GM12878 (cell line): ENCODE measurements at regions not wholly inside any gene's neighbourhood (a gene's known extent, or its start where the extent isn't known, plus 50 kb on each side); places are given as distances from the start of the nearest gene placed in this dataset.

Experiments used
- ATAC-seq: fragments of 200-7000 bp; cut with Tn5 transposase; 3 replicates; pipeline ENCODE4 v1.9.1; 2020; ENCODE audit warnings: mild to moderate bottlenecking, moderate library complexity
- BruUV-seq: library from RNA; stranded (reverse); fragments of 400-500 nt; replicated peaks from 2 replicates; lab custom pipeline; 2021; lab: Mats Ljungman, UMichigan
- CTCF ChIA-PET: fragments of 300-600 bp; sonication (Branson Sonifier 250); formaldehyde crosslinking; extraction: SDS; loops from one replicate; lab custom pipeline; 2021; ENCODE audit warnings: inconsistent platforms; lab: Yijun Ruan, JAX
- POLR2A ChIA-PET: fragments of 350-600 bp; formaldehyde crosslinking; extraction: SDS; loops from one replicate; lab custom pipeline; 2021; ENCODE audit warnings: inconsistent platforms; lab: Charles Lee
- RAD21 ChIA-PET: fragments of 300-600 bp; sonication (Branson Sonifier 250); formaldehyde crosslinking; loops from one replicate; lab custom pipeline; 2023; ENCODE audit warnings: antibody characterized with exemption; ENCODE audit not compliant: unreplicated experiment; lab: Charles Lee
- SMC1A ChIA-PET: fragments of 300-600 bp; sonication (Branson Sonifier 250); formaldehyde crosslinking; loops from one replicate; lab custom pipeline; 2023; ENCODE audit not compliant: unreplicated experiment, uncharacterized antibody; lab: Charles Lee
- DNase-seq: peaks from one replicate; pipeline ENCODE4 v3.0.0-alpha.2; 2011; ENCODE audit warnings: low read depth, low spot score
- FAIRE-seq: peaks from 3 replicates; lab custom pipeline; 2011; peaks lifted over from hg19 to GRCh38; lab: Jason Lieb, UNC
- H2AFZ ChIP-seq: 2 replicates; pipeline ENCODE4 v1.6.0; 2011; ENCODE audit warnings: low read depth, low read length, control low read depth; ENCODE audit not compliant: control insufficient read depth
- H3K27ac ChIP-seq: 2 replicates; pipeline ENCODE4 v1.5.1; 2011; ENCODE audit warnings: control low read depth; ENCODE audit not compliant: control insufficient read depth, insufficient read depth
- H3K27me3 ChIP-seq, 2 experiments: replicated peaks in 1 of 2; 2 replicates each; pipeline versions ENCODE4 v1.6.0 to v1.6.1; 2011; ENCODE audit warnings: low read length in 1 of 2; ENCODE audit not compliant: control insufficient read depth in 2 of 2, insufficient read depth in 2 of 2
- H3K36me3 ChIP-seq, 2 experiments: 2 replicates each; pipeline ENCODE4 v1.5.1; 2011; ENCODE audit warnings: low read length in 1 of 2; ENCODE audit not compliant: control insufficient read depth in 2 of 2, insufficient read depth in 2 of 2
- H3K4me1 ChIP-seq: 2 replicates; pipeline ENCODE4 v1.6.1; 2011; ENCODE audit warnings: mild to moderate bottlenecking, low read length, moderate library complexity, mixed read lengths; ENCODE audit not compliant: control insufficient read depth, insufficient read depth
- H3K4me2 ChIP-seq: 2 replicates; pipeline ENCODE4 v1.6.0; 2011; ENCODE audit warnings: control low read depth; ENCODE audit not compliant: control insufficient read depth, insufficient read depth
- H3K4me3 ChIP-seq: fragments of 200-600 bp; sonication (generic); 2 replicates; pipeline ENCODE4 v1.5.1; 2016
- H3K79me2 ChIP-seq: 2 replicates; pipeline ENCODE4 v1.6.0; 2011; ENCODE audit warnings: low read length; ENCODE audit not compliant: control insufficient read depth, insufficient read depth
- H3K9ac ChIP-seq: 2 replicates; pipeline ENCODE4 v1.8.0; 2011; ENCODE audit warnings: low read length, control low read depth, mixed read lengths; ENCODE audit not compliant: control insufficient read depth, insufficient read depth
- H3K9me3 ChIP-seq: replicated peaks from 3 replicates; pipeline ENCODE4 v1.5.1; 2011; ENCODE audit warnings: mild to moderate bottlenecking, low read length; ENCODE audit not compliant: control insufficient read depth, insufficient read depth
- H4K20me1 ChIP-seq: 2 replicates; pipeline ENCODE4 v1.6.0; 2011; ENCODE audit not compliant: control insufficient read depth, insufficient read depth
- ATF7 ChIP-seq: fragments of 450-650 bp; IDR thresholded peaks from 2 replicates; pipeline ENCODE4 v1.6.1; 2016; ENCODE audit warnings: low read depth, mild to moderate bottlenecking
- BCL11A ChIP-seq: IDR thresholded peaks from 2 replicates; pipeline ENCODE4 v1.6.1; 2011; ENCODE audit warnings: low read depth, low read length
- CTCF ChIP-seq, 3 experiments: IDR thresholded peaks in 2 of 3; conservative IDR thresholded peaks in 1 of 3; 2 replicates each; pipeline ENCODE4 v1.5.1; 2011; ENCODE audit warnings: low read depth in 3 of 3, low read length in 3 of 3, mild to moderate bottlenecking in 3 of 3, control low read depth in 2 of 3, moderate library complexity in 2 of 3, inconsistent platforms in 1 of 3, mixed read lengths in 1 of 3; ENCODE audit not compliant: control insufficient read depth in 2 of 3, insufficient read depth in 1 of 3; ENCODE audit errors: extremely low read depth in 1 of 3
- ETV6 ChIP-seq, 2 experiments: fragments of 450-650 bp in 1 of 2; IDR thresholded peaks in 1 of 2; conservative IDR thresholded peaks in 1 of 2; 2 replicates each; pipeline ENCODE4 v1.6.1; 2014; ENCODE audit warnings: antibody characterized with exemption in 1 of 2, borderline replicate concordance in 1 of 2, low read depth in 1 of 2, mild to moderate bottlenecking in 1 of 2, moderate library complexity in 1 of 2
- FOXK2 ChIP-seq: fragments of 450-650 bp; IDR thresholded peaks from 2 replicates; pipeline ENCODE4 v1.6.1; 2017; ENCODE audit warnings: mild to moderate bottlenecking, moderate library complexity
- HDAC2 ChIP-seq: fragments of 200-600 bp; sonication (generic); IDR thresholded peaks from 2 replicates; pipeline ENCODE4 v1.6.1; 2017
- KLF5 ChIP-seq: fragments of 450-650 bp; IDR thresholded peaks from 2 replicates; pipeline ENCODE4 v1.6.1; 2014; ENCODE audit warnings: mild to moderate bottlenecking; ENCODE audit not compliant: partially characterized antibody
- MEF2B ChIP-seq: fragments of 450-650 bp; IDR thresholded peaks from 2 replicates; pipeline ENCODE4 v1.6.1; 2018; ENCODE audit warnings: mild to moderate bottlenecking, moderate library complexity; ENCODE audit not compliant: partially characterized antibody, poor library complexity, severe bottlenecking
- MYC ChIP-seq: IDR thresholded peaks from 2 replicates; pipeline ENCODE4 v1.6.1; 2011; ENCODE audit warnings: mild to moderate bottlenecking, low read length, moderate library complexity, inconsistent platforms; ENCODE audit not compliant: insufficient read depth, insufficient replicate concordance, insufficient read length, severe bottlenecking
- NFYA ChIP-seq: IDR thresholded peaks from 2 replicates; pipeline ENCODE4 v1.6.1; 2011; ENCODE audit warnings: low read depth, mild to moderate bottlenecking, low read length, improper control_type of control experiment, borderline replicate concordance
- PAX8 ChIP-seq: fragments of 450-650 bp; IDR thresholded peaks from 2 replicates; pipeline ENCODE4 v1.6.1; 2017; ENCODE audit warnings: mild to moderate bottlenecking, moderate library complexity
- POLR2AphosphoS2 ChIP-seq: IDR thresholded peaks from 2 replicates; pipeline ENCODE4 v1.6.1; 2011; ENCODE audit warnings: low read depth, mild to moderate bottlenecking, low read length, improper control_type of control experiment, moderate library complexity
- PRDM15 ChIP-seq: fragments of 450-650 bp; formaldehyde crosslinking; IDR thresholded peaks from 2 replicates; pipeline ENCODE4 v1.4.0; 2020; ENCODE audit warnings: mild to moderate bottlenecking, moderate library complexity
- RB1 ChIP-seq: fragments of 450-650 bp; formaldehyde crosslinking; IDR thresholded peaks from 2 replicates; pipeline ENCODE4 v1.6.1; 2017; ENCODE audit warnings: mild to moderate bottlenecking, borderline replicate concordance
- SP1 ChIP-seq: IDR thresholded peaks from one replicate; pipeline ENCODE4 v1.6.1; 2011; ENCODE audit warnings: low read depth, low read length
- TBL1XR1 ChIP-seq: IDR thresholded peaks from 2 replicates; pipeline ENCODE4 v1.6.1; 2012; ENCODE audit warnings: low read depth, low read length, improper control_type of control experiment
- ZNF687 ChIP-seq: fragments of 450-650 bp; IDR thresholded peaks from 2 replicates; pipeline ENCODE4 v1.6.1; 2017; ENCODE audit warnings: mild to moderate bottlenecking, moderate library complexity
- WGBS: methylation state at CpG from one replicate; pipeline ENCODE4 v1.1.6; 2016; ENCODE audit warnings: low lambda C conversion rate; ENCODE audit not compliant: insufficient replicate concordance, insufficient coverage; ENCODE audit errors: missing lambda C conversion rate; 5-methylcytosine and 5-hydroxymethylcytosine counted together
- in situ Hi-C: fragments of 300-500 bp; cut with MboI; formaldehyde crosslinking; loops from 9 replicates; pipeline ENCODE4 v1.14.3; 2018; ENCODE audit warnings: mixed read lengths
- intact Hi-C: fragments of 100-400 bp; cut with micrococcal nuclease; formaldehyde crosslinking; loops from one replicate; pipeline ENCODE4 v1.14.2; 2022; ENCODE audit not compliant: unreplicated experiment

- H3K4me1 ChIP-seq: no peaks in the 10 kb centered on the region
- ChIA-PET SMC1A (no interaction called here), CTCF (no interaction called here), POLR2A (no interaction called here), RAD21 (no interaction called here)
- in situ Hi-C loops: no loop called here
- FAIRE-seq: no peak
- H3K27ac ChIP-seq: no peak overlapping the region
- no peaks in the 10 kb centered on the region for H4K20me1 ChIP-seq
- H3K36me3 ChIP-seq: no peaks in the 10 kb centered on the region
- no peak for ATAC-seq
- H3K4me3 ChIP-seq: no peak overlapping the region
- WGBS: 43% methylated on average over 2 of the region's 2 CpGs
- BruUV-seq: no TSS peak
- H3K4me2 ChIP-seq: no peak overlapping the region
- H3K9ac ChIP-seq: no peak overlapping the region
- H3K27me3 ChIP-seq: no peaks in the 10 kb centered on the region
- H3K9me3 ChIP-seq: no peaks in the 10 kb centered on the region
- intact Hi-C loops: no loop called here
- no peak overlapping the region for H2AFZ ChIP-seq
- H3K79me2 ChIP-seq: no peaks in the 10 kb centered on the region
- DNase-seq: no peak
- TF ChIP-seq KLF5: no peak
- no peak for TF ChIP-seq BCL11A
- no peak for TF ChIP-seq NFYA
- TF ChIP-seq SP1: no peak
- TF ChIP-seq ETV6 (conservative IDR thresholded peaks at IDR 0.05 in 1 of 2, IDR thresholded peaks at IDR 0.05 in 1 of 2; ENCODE audit: borderline replicate concordance in 1 of 2, low read depth in 1 of 2): no peak
- no peak for TF ChIP-seq HDAC2
- no peak for TF ChIP-seq FOXK2
- no peak for TF ChIP-seq CTCF (IDR thresholded peaks at IDR 0.05 in 2 of 3, conservative IDR thresholded peaks at IDR 0.05 in 1 of 3; ENCODE audit: control insufficient read depth in 2 of 3, extremely low read depth in 1 of 3, insufficient read depth in 1 of 3, low read depth in 3 of 3, low read length in 3 of 3)
- no peak for TF ChIP-seq PRDM15 (CRISPR knock-in tag)
- TF ChIP-seq POLR2AphosphoS2: no peak
- no peak for TF ChIP-seq MEF2B
- no peak for TF ChIP-seq ZNF687
- TF ChIP-seq RB1: no peak
- TF ChIP-seq MYC: no peak
- TF ChIP-seq PAX8: no peak
- no peak for TF ChIP-seq TBL1XR1
- TF ChIP-seq ATF7: no peak
Measured at GRCh38 chr4:11183356-11183740, 245.3 kb downstream of the HS3ST1 start.
